HG03039 (cell line): ENCODE measurements at regions not wholly inside any gene's neighbourhood (a gene's known extent, or its start where the extent isn't known, plus 50 kb on each side); places are given as distances from the start of the nearest gene placed in this dataset.
"Not testable (repeated sequence)": the region's sequence is repeated elsewhere in the genome, so short reads cannot be mapped to it uniquely, and the experiment has no call there.

Experiments used
- ATAC-seq: cut with Tn5 transposase; IDR thresholded peaks from one replicate; pipeline ENCODE4 v1.9.1; 2021; ENCODE audit warnings: mild to moderate bottlenecking, moderate library complexity; ENCODE audit not compliant: unreplicated experiment

DNA sequence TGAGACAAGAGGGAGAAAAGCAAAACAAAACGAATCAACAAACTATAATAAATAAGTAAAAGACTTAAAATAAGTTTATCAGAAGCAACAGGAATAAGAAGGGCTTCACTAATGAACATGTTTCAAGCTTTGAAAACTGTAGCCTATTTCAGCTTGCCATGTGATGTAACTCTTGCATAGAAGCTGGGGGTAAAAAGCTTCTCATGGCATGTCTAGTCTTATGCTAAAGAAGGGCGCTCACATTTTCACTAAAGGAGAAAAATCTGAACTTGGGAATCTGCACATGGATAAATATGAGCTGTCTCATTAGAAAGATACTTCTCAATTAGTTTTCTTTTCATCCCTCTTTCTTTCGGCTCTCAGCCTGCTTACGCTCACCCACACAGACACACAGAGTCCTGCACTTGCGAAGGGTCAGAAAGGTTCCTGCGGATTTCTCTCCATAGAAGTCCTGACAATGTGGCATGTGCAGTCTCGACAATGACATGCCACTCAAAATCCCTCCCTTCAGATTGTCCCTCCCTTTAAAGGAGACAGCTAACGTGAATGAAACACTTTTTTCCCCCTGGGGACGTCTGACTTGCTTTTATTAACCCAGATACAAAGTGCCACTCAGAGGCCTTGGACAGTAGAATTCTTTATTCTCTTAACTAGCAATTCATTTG, 568.9 kb upstream of the NR2F2 start:
- no peak for ATAC-seq

DNA sequence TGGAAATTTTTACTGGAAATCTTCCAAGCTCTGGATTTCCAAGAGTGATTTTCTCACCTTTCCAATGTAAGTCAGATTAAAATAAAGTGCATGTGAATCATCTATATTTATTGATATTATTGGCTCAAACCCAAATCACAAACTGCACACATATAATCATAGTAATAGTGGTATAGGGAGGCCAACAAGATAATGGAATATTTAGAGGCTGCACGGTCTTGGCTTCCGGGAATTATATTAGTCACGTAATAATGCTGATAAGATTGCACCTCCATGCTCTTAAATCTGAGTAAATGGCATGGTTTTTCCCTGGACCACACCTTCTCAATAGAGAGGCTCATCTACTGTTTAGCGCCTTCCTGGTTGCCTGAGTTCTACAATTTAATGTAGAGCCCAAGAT, 567.1 kb upstream of the NR2F2 start:
- ATAC-seq, result no peak

DNA sequence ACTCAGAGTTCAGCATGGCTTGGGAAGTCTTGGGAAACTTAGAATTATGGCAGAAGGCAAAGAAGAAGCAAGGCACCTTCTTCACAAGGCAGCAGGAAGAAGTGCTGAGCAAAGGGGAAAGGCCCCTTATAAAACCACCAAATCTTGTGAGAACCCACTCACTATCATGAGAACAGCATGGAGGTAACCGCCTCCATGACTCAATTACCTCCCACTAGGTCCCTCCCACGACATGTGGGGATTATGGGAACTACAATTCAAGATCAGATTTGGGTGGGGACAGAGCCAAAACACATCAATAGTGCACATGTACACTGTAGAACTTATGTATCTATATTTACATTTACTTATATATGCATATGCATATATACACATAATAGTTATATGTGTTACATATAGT, 565.3 kb upstream of the NR2F2 start:
- no peak for ATAC-seq

DNA sequence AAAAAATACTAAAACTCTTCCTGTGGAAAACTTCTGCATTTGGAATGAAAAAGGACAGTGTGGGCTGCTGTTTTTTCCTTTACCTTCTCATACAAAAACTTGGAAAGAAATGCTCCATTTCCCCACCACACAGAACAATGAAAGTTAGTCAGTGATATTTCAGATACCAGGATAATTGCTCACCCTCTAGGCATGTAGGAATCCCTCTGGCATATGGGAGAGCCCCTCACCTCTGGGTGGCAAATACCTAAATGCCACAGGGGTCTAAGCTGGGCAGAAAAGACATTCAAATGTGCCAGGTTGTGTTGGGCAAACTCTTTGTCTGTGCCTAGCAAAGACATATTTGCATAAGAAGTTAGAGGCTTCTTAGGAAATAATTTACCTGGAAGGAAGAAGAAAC, 560.3 kb upstream of the NR2F2 start:
- ATAC-seq, result no peak

DNA sequence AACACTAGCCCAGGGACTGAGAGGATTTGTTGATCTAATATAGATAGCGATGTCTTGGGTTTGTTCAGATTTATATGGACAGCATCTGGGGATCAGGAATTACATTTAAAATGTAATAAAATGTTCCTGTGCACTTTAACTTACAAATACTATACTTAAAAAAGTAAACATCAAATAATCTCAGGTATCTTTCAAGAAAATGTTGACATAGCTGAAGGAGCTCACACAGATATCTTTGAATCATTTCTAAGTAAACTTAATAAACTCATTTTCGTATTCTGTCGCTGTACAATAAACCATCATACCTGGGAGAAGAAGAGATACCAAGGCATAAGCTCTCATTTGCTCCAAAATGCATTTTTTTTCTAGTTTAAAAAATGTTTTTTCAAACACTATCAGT, 557.5 kb upstream of the NR2F2 start:
- no peak for ATAC-seq

DNA sequence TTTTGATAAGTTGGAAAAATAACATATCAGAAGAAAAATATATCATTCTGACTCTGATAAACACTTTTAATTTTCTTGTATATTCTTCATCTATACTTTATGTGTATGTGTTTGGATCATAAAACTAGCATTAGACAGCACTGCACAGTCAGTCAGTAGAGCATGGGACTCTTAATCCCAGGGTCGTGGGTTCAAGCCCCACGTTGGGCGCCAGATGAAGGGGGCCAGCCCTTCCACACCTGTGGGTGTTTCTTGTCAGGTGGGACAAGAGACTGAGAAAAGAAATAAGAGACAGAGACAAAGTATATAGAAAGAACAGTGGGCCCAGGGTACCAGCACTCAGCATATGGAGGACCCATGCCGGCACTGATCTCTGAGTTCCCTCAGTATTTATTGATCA, 546.0 kb upstream of the NR2F2 start:
- ATAC-seq, result no peak

DNA sequence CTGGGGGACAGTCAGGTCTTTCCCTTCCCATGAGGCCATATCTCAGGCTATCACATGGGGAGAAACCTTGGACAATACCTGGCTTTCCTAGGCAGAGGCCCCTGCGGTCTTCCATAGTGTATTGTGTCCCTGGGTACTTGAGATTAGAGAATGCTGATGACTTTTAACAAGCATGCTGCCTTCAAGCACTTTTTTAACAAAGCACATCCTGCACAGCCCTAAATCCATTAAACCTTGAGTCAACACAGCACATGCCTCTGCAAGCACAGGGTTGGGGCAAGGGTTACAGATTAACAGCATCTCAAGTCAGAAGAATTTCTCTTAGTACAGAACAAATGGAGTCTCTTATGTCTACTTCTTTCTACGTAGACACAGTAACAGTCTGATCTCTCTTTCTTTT, 545.2 kb upstream of the NR2F2 start:
- not testable (repeated sequence) for ATAC-seq

DNA sequence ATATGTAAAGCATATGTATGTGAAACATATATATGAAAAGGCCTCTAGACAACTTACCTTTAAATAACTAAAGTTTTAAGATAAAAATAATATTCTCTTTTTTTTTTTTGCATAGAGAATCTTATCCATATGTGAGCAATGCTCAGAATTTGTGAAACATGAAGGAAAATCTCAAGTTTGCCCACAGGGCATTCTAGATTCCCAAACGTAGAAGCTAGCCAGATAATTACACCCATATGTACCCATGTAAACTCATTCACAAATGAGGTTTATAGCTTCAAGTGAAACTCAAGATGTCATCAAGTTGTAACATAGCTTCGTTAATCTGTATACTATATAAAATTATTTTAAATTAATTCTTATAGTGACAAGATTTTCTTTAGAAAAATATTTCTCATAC, 537.3 kb upstream of the NR2F2 start:
- no peak for ATAC-seq

DNA sequence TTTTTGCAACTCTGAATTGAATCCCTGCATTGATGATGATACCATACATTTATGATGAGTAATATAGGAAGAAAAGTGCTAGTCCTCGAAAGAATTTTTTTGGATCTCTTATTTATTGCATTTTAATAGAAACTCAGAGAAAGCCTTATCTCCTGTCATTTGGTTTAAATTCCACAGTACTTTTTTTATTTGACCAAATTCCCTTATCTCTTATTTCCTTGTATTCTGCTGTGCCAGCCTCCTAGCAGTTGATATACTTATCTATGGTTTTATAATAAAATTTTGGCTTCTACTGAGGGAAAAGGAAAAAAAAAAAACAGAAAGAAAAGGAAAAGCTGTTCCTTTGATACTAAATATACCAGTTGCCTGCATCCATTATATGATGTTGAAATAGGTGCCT, 535.1 kb upstream of the NR2F2 start:
- no peak for ATAC-seq

DNA sequence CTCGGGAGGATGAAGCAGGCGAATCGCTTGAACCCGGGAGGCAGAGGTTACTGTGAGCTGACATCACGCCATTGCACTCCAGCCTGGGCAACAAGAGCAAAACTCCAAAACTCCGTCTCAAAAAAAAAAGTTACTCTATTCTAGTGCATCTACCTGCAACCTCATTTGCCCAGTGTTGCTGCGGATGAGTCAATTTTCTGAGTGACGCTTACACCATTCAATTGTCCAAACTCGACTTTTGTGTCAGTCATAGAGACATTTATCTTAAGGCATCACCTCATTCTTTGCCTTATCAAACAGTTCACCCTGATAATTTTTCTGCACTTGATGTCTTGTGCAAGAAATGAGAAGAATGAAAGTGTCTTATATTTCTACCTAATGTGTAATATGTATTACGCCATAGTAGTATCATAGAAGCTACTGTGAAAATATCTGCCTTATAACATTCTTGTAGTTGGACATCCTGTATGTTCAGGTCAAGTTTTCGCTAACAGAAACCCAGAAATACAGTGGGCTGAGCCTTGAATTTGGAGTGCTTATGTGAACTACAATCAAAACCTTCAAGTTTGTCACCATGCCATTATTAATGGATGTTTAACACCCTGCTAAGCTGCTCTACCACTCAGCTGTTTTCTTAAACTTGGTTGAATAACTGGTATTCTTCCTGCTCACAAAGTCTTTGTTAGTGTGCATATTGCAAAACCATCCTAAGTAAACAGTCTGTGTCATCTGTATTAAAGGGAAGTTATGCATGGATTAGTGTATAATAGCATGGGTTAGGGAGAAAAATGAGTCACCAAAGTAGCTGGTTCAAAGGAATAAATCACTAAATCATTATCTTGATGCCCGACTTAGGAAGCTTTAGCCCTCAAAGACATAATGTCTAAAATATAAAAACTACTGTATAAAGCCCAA, 531.0 kb upstream of the NR2F2 start:
- no peak for ATAC-seq

DNA sequence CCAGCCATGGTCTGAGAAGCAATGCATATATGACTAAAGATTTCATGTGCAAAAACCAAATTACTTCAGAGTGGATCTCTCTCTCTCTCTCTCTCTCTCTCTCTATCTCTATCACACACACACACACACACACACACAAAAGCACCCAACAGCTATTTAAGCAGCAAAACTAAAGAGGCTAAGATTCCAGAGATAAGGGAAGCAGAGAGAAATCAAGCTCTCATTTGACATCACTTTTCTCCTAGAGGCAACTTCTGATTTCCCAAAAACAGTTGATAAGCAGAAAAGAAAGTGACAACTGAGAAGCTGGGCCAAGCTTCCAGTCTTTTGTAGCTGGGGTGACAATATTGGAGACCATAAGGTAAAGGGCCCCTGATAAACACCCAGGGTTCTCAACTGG, 526.0 kb upstream of the NR2F2 start:
- no peak for ATAC-seq

DNA sequence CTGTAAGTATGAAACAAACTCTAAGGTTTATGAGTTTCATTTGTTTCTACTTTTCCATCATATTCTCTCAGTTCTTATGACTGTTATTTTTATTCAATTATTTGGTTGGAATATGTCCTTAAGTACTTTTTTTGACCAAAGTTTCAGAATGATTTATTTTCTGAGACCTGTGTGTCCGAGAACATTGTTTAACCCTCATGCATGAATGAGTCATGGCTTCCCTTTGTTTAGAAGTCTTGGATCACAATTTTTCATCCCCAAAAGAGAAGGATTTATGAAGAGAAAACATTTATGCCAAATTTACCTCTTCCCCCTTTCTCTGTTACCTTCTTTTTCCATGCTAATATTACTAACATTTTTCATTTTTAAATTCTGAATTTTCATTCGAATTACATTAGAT, 518.0 kb upstream of the NR2F2 start:
- no peak for ATAC-seq

DNA sequence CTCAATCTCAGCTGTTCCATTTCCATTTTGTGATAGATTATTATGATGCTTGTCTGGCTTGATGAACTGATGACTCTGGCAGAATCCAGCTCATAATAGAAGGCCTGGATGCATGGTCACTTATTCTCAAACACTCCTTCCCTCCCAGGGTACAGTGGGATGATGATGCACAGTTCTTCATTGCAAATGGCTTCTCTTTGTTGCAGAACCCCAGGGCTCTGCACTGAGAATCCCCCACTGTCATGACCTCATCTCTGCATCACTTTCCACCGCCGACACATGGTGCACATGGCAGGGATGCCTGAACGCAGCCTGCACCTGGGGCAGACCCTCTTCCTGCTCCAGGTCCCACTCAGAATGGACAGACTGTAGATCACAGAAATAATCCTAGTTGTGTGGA, 515.6 kb upstream of the NR2F2 start:
- ATAC-seq, result no peak

DNA sequence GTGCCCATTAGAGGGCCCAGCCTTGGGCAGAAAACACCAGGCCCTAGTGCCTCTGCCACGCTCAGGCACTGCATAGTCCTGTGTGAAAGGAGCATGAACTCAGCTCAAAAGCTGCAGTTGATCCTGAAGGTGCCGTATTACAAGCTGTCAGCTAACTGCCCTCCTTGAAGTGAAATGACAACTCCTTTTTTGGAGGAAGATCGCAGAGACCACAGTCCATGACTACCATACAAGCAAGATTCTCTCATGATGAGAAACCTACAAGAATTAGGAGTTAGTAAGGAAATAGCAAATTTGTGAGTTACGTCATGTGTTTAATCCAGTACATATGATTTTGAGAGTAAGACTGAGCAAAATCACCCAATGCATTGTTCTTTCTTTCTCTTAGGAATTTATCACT, 513.9 kb upstream of the NR2F2 start:
- ATAC-seq, result no peak

DNA sequence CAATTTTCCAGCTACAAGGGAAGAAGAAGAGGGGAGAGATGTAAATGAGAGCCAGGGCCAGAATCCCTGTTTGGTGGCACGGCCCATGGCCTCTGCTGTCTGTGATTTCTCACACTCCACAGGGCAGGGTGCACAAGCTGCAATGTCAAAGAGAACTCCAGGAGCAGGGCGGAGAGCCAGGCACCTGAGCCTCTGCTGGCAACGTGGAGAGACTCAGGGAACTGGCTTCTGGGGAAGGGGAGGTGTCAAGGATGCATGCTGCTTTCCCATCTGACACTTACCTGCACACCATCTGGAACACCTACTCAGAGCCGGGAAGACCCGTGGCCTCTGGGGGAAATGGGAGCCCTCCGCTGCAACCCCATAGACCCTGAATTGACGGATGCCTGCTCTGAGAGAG, 507.5 kb upstream of the NR2F2 start:
- no peak for ATAC-seq

DNA sequence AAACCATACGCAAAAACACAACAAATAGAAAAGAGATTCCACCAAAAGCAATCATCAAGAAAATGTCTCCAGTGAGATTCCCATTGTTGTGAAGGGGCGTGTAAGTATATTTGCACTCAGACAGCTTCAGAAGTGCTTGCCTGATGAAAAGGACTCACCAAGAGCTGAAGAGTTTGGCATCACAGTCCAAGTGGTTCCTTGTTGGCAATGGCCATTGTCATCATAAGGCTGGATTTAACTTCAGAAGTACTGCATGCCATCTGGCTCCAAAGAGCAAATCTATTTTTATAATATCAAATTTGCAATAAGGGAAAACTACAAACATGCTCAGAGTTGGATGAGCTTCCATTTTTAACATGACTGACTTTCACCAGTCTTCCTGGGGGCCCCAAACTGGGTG, 505.3 kb upstream of the NR2F2 start:
- no peak for ATAC-seq

DNA sequence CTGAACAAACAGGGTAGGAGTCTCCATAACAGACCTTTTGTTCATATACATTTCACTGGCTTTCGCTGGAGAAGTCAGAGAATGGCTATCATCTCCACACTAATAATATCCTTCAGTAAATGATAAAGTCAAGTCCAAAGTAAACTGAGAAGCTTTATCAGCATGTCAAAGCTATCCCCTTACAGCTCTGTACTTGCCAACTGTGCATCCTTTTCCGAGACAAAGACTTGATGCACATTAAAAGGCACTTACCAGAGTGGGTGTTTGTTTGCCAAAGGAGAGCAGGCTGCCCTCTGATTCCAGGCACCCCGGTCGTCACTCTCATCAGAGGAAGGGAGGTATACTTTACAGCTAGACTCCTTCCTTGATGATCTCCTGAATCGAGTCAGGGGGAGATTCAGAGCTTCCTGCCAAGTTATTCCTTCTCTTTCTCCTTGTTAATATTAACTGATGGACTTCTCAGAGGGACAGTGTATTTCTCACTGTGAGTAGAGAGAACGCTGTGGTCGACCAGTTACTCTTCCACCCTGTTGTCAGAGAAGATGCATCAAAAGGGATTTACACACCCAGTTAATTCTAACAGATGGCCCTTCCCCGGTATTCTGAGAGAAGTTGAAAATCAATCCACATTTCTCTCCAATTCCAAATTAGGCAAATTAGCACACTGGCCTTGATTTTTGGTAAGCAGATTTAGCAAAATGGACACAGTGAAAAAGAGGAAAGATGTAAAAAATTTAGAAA, 504.7 kb upstream of the NR2F2 start:
- ATAC-seq, result no peak

DNA sequence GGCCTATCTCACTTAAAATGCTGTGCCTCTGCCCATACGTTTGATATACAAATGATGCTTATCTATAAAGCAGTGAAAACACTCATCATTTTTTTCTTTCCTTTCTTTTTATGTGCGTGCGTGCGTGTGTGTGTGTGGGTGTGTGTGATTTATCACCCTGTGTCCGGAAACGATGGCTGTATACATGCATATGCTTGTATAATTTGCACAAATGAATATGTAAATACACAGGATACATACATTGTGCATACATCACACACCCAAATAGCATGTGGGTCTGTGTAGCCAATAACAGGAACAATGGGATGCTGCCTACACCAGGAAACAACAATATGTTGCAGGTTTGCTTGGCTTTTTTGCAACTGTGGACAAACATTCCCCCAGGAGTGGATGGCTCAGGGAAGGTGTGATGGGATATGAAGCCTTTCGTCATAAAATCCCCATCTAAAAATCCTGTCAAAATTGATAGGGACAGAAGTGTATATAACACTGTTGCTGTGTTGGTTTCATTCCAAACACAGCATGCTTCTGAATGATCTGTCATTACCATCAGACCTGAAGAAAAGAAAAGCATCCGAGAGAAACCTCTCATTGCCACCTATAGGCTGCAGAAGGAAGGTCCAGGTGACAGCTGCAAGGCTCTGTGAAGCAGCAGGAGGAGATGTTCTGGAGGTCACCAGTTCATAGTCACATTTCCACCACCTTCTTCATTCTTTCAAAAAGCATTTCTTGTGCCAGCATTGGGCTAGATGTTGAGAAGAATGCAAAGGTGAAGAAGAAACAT, 503.9 kb upstream of the NR2F2 start:
- ATAC-seq, result no peak

DNA sequence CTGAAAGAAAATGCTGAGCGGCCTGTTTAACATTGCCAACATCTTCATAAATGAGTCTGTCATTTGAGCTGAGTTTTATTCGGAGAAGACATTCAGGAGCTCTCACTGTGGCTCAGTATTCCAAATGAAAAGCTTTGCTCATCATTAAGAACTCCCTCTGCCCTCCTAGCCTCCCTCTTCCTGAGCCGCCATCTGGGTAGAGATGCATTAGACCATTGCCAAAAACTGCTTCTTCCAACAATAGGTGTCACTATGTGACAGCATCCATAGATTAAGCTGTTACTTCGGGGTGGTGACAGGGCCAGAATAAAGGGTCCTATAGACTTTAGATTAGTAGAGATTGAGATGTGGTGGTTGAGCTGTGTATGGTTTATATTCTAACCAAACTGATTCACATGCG, 501.4 kb upstream of the NR2F2 start:
- no peak for ATAC-seq

DNA sequence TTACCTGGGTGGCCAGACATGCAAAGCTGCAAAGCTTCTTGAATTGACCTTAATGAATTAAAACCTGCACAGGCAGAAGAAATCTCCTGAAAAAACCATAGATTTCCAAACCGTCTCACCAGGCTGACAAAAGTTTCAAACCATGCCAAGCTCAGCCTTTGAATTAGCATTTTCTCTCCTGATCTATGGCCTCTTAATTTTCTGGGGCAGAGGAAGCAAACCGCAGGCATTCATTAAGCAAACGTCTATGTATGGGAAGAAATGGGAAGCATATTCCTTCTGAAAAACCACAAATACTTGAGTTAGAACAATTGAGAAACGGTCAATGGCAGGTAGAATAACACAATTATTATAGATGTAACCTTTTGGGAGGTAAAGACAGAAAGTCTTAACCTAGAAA, 500.2 kb upstream of the NR2F2 start:
- ATAC-seq, result no peak

DNA sequence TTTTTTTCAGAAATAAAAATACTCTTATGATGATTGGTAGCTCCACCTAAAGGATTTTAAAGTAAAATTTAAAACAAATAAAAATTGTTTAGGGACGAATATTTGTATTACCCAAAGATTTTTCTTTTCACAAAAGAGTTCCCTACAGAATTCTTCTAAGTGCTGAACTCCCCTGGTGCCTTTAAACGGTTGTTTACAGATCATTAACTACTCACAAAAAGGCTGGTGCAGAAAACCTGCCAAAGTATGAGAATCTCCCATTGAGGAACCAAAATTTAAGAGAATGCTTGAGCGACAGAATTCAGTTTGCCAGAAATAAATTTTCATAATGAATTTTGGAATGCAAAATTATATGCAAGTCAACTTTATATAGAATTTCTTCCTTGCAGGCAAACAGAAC, 497.8 kb upstream of the NR2F2 start:
- ATAC-seq, result no peak
